NCI-H1436 treated with DMSO at 0.1 percent for 48 hours (cell line): ENCODE measurements at regions not wholly inside any gene's neighbourhood (a gene's known extent, or its start where the extent isn't known, plus 50 kb on each side); places are given as distances from the start of the nearest gene placed in this dataset.

Experiments used
- DNase-seq: peaks from one replicate; lab custom pipeline; 2025; lab: John Stamatoyannopoulos, UW

DNA sequence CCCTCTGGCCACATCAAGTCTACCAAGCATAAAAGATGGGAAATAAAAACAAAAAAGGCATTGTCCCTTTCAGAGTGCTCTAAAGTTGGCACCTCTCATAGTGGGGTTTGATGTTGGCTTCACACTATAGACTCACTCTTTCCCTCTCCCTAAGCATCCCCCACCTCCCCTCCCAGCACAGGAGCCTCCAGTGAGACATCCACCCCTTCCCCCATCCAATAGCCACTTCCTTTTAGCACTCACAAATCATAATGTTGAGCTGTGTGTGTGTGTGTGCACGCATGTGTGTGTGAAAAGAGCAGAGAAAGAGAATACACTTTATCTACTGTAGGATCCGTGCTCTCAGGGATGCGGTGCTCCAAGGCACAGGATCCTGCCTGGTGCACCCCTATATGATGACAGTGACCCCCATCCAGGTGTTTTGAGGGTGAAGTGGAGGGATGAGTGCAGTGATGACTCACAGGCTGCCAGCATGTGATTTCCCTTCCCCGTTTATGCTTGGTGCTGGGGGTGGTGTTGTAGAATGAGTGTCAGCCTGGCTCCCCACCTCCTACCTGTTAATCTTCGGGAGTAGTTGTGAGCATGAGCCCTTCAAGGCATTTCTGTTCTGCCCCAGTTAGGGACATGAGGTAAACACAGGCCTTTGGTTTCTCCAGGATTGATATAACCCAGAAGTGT is 235.2 kb upstream of the B3GAT1 start:
- no peak for DNase-seq

DNA sequence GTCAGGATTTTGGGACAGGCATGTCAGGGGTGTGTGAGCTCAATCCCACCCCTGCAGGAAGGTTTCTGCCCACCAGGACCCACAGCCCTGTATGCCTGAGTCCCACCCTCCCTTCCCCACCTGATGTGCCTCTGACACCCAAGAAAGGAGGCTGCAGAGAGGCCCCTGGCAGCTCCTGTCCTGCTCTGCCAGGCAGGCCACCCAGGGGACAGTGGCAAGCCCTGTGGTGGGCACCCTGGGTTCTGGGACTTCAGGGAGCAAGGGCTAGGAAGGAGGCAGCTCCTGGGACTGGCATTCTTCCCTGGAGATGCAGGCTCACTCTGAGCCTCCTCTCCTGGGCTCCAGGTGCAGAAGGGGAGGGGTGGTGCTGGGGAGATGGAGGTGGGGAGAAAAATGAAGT is 234.5 kb upstream of the B3GAT1 start:
- no peak for DNase-seq

DNA sequence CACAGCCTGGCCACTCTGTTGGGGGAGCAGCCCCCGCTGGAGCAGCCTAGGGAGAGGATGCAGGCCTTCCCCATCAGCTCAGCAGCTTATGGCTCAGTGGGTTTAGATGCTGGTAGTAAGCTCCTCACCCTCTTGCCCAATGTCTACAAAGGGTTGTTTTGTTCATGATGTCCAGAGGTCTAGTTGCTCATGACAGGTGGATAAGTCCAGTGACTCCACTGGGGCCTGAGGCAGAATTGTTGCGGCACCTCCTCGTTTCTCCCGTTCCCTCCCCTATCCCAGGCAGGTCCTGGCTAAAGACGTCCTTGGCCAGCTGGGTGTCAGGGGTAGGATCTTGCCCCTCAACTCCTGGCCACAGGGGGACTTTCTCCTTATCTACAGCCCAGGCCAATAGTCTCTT is 233.5 kb upstream of the B3GAT1 start:
- DNase-seq, result no peak

- DNase-seq, result no peak
Observed at GRCh38 chr11:134644476-134645456, 232.7 kb upstream of the B3GAT1 start.

DNA sequence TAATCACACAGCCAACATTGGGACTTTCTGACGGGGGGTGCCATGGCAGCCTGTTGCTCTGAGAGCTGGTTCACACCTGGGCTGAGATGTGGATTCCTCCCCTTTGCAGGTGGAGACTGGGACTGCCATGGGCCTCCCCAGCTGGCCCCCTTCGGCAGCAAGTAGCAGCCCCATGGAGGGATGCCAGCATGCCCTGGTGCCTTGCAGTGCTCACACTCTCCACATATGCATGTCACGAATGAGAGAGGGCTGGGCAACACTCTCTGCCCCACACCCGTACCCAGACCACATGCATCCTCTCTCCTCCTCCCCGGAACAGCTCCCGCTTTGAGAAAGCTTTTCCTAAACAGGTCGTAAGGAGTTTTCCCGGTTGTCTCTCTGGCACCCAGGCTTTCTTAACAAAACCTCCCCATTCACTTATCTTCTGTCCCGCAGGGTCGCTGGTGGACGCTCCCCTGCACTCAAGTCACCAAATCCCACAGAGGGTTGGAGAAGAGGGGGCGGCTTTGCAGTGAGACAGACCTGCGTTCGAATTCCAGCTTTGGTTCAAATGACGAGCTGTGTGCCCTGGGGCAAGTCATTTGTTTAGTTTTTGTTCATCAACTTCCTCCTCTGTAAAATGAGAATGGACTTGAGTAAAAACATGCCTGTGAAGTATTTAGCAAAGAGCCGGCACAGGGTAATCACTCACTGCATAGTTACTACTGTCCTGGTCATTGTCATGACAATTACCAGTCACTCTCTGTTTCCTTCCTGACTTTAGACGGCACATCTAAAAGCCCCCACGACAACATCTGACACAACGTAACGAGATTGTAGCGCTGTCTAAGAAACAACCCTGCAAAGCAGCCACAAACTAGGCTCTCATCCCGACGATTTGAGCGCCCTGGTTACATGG is 231.3 kb upstream of the B3GAT1 start:
- no peak for DNase-seq

- no peak for DNase-seq
Observed at GRCh38 chr11:134642206-134642605, 230.2 kb upstream of the B3GAT1 start.

GRCh38 chr11:134640971-134641968 is 229.2 kb upstream of the B3GAT1 start:
- DNase-seq, result no peak

- no peak for DNase-seq
Observed at GRCh38 chr11:134640536-134640935, 228.5 kb upstream of the B3GAT1 start.

DNA sequence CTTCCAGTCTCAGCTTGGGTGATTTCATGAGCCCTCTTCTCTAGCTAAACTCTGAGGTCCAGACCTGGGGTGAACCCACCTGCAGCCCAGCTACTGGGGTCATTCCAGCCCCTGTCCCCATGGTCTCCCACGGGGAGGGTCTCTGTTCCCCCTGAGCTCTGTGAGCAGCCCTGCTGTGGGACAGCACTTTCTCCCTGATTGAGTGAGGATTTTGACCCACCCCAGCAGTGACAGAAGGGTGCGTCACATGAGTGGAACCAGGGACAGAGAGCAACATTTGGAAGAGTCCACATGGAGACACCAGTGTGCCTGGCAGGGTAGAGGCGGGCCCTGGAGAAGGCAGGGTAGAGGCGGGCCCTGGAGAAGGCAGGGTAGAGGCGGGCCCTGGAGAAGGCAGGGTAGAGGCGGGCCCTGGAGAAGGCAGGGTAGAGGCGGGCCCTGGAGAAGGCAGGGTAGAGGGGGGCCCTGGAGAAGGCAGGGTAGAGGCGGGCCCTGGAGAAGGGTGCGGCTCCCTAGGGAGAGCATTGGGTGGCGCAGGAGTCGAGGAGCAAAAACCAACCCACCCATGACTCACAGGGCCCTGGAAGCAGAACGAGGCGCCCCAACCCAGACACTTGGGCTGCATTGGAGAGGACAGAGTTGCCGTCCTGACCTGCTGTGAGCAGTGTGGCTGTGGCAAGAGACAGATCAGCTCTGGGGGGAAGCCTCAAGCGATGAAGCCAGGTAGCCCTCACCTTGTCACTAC is 227.7 kb upstream of the B3GAT1 start:
- no peak for DNase-seq

DNA sequence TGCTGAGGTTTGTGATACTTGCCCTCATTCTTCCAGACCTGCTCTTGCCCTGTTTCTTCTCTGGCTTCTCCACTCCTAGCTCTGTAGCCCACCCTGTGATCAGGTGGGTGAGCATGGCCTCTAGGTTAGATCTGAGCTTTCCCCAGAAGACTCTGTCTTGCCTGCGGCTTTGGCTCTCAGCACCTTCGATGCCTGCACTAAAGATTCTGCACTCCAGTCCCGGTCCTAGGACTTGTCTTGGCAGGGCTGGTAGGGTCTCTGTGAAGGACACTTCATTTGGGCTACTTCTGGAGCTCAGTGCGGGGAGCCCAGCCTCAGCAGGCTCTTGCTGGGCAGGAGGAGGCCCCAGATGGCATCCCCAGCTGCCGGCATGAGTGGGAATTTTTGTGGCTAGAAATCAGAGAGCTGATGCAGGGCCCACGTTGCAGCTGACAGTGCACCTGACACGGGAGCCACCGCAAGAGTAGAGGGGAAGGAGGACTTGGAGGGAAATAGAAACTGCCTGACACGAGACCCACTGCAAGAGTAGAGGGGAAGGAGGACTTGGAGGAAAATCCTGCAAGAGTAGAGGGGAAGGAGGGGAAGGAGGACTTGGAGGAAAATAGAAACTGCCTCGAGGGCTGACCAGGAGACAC is 226.9 kb upstream of the B3GAT1 start:
- DNase-seq, result no peak

GRCh38 chr11:134637091-134638015 is 225.3 kb upstream of the B3GAT1 start:
- no peak for DNase-seq

DNA sequence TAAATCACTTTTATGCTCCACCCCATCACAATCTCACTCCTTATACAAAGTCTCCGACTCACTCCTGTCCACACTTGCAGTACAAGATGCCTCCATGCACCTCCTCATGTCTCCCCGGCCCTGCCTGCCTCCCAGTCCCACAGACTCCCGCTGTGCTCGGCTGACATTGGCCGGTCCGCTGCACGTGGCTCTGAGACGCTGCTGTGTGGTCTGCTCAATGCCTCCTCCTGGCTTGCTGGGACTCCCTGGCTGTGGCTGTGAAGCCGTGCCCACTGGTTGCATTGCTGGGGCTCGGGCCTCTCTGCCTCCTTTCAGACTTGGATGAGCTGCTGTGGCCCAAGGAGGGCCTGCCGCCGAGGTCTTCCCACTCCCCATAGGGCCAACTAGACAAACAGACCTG is 224.0 kb upstream of the B3GAT1 start:
- DNase-seq, result no peak

DNA sequence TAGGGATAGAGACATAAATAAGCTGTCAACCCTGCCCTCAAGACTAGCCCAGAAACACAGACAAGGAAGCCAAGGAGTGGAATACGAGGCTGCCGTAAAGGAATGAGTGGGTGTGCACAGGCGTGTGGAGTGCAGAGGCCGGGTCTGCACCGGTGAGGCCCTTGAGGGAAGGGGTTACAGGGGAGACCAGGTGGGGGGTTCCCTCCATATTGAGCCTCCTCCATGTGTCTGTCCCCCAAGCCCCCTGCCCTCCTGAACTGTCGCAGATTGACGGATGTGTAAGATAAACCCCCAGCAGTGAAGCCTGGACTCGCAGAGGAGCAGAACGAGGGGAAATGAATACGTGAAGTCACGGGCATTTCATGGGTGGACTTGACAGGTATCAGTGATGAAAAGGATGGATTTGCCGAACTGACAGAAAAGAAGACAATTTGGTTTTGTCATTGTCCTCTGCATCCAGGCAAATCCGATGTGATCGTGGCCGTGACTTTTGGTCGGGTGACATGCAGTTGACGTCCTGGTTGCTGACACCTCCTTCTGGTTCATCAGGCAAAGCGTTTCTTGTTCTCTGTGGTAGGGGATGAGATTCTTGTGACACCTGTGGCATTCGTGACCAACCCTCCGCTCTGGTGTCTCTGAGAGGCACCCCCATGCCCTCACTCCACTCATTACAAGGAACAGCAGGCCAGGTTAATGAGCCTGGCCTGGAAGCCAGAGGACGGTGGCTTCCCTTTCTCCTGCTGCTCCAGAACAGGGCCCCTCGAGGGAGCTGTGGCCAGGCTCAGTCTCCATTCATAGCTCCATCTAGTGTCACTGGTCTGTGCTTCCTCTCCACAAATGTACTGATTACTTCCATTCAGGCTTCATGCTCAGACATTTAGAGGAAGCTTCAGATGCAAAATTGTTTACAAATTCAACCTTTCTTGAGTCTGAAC is 223.1 kb upstream of the B3GAT1 start:
- DNase-seq, result no peak

DNA sequence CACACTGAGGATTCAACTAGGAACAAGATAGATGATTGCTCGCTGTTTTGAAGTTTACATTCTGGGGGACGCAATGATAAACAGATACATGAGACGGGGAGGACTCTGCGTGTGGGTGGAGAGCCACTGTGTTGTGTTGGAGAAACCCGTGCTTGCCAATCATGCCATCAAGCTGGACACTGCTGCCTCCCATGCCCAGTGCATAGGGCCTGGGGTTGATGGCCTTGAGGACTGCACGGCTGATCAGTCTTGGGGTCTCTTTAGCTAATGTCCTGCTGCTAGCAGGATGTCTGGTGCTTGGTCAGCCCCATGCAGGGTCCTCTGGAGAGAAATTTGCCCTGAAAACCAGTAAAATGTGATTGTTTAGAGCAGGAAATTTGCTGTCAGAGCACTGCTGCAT is 221.2 kb upstream of the B3GAT1 start:
- no peak for DNase-seq

- no peak for DNase-seq
Observed at GRCh38 chr11:134632347-134633119, 220.5 kb upstream of the B3GAT1 start.

DNA sequence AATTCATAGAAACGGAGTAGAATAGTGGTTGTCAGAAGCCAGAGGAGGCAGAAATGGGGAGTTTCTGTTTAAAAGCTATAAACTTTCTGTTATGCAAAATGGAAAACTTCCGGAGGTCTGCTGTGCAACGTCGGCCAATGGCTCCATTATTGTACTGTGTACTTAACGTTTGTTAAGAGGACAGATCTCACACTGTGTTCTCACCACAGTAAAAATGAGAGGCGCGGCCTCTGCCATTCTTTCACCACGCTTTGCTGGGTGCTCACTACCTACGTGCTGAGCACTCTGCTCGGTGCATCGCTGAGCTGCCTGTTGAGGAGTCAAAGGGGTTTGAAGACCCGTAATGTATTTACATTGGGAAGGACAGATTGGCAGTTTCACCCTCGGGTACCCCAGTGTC is 218.8 kb upstream of the B3GAT1 start:
- no peak for DNase-seq

DNA sequence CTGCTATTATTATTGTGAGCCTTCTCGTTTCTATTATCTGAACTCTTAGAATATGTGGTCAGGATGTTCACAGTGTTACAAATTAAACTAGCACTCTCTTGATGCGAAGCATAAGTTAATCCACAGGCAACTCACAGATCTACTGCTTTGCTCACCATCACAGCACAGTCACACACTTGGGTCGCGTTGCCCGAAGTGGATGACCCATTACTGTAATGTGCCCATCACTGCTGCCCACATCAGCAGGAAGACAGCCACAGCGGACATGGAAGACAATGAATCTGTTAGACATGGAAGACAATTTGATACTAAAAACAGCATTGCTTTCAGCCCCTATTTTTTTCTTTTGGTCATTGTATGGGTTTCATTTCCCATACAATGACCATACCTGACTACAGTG is 216.4 kb upstream of the B3GAT1 start:
- DNase-seq, result no peak
